GM13977 (cell line): ENCODE measurements at regions not wholly inside any gene's neighbourhood (a gene's known extent, or its start where the extent isn't known, plus 50 kb on each side); places are given as distances from the start of the nearest gene placed in this dataset.

Experiments used
- DNase-seq: peaks from one replicate; pipeline ENCODE4 v3.0.0; 2012; ENCODE audit warnings: low spot score
- in situ Hi-C: fragments of 300-500 bp; cut with MboI; formaldehyde crosslinking; loops from one replicate; pipeline ENCODE4 v1.12.0; 2022; ENCODE audit warnings: low sequenced_read_pairs, low pct_unique_long_range_greater_than_20kb, mixed read lengths, inconsistent platforms; ENCODE audit not compliant: unreplicated experiment
- TF ChIP-seq, protein P1 (sequence below): IDR thresholded peaks from 2 replicates; pipeline ENCODE4 v1.5.1; 2012; ENCODE audit warnings: mild to moderate bottlenecking, control low read depth; ENCODE audit not compliant: insufficient read depth; ENCODE audit errors: extremely low read depth, missing control alignments

GRCh38 chr13:110806636-110807035 is 93.1 kb downstream of the ING1 start:
- DNase-seq: no peak
- in situ Hi-C loops: loop anchor here (25.0 kb wide), 2 partner anchors 194 to 344 kb away; partner anchors contain the start of gene NAXD
- TF ChIP-seq, protein P1, sequence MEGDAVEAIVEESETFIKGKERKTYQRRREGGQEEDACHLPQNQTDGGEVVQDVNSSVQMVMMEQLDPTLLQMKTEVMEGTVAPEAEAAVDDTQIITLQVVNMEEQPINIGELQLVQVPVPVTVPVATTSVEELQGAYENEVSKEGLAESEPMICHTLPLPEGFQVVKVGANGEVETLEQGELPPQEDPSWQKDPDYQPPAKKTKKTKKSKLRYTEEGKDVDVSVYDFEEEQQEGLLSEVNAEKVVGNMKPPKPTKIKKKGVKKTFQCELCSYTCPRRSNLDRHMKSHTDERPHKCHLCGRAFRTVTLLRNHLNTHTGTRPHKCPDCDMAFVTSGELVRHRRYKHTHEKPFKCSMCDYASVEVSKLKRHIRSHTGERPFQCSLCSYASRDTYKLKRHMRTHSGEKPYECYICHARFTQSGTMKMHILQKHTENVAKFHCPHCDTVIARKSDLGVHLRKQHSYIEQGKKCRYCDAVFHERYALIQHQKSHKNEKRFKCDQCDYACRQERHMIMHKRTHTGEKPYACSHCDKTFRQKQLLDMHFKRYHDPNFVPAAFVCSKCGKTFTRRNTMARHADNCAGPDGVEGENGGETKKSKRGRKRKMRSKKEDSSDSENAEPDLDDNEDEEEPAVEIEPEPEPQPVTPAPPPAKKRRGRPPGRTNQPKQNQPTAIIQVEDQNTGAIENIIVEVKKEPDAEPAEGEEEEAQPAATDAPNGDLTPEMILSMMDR: no peak

- in situ Hi-C loops: loop anchor here (25.0 kb wide), 2 partner anchors 195 to 345 kb away; partner anchors contain the start of gene NAXD
- TF ChIP-seq, protein P1: no peak
- DNase-seq: no peak
Observed at GRCh38 chr13:110807546-110807945, 94.0 kb downstream of the ING1 start.

DNA sequence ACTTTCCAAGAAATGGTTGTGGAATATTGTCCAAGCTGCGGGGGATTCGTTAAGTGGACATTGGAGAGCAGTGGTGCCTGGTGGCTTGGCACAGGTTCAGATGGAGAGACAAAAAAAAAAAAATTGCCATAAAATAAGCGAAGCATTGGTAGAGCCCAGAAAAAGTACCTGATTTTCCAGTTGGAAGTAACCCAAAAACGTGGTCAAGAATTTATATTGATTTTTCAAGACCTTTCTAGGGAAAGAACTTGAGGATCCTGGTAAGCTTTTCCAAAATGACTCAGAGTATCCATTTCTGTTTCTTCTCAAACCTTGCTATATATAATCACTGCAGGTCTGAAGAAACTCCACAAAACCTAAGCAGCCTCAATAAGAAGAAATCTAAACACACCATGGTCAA is 94.6 kb downstream of the ING1 start:
- TF ChIP-seq, protein P1: no peak
- in situ Hi-C loops: loop anchor here (25.0 kb wide), 2 partner anchors 196 to 346 kb away; partner anchors contain the start of gene NAXD
- DNase-seq: no peak

- in situ Hi-C loops: loop anchor here (25.0 kb wide), 2 partner anchors 198 to 348 kb away; partner anchors contain the start of gene NAXD
- TF ChIP-seq, protein P1: no peak
- DNase-seq: no peak
Observed at GRCh38 chr13:110809871-110810486, 96.5 kb downstream of the ING1 start.

GRCh38 chr13:110811008-110811720 is 97.7 kb downstream of the ING1 start:
- TF ChIP-seq, protein P1: no peak

DNA sequence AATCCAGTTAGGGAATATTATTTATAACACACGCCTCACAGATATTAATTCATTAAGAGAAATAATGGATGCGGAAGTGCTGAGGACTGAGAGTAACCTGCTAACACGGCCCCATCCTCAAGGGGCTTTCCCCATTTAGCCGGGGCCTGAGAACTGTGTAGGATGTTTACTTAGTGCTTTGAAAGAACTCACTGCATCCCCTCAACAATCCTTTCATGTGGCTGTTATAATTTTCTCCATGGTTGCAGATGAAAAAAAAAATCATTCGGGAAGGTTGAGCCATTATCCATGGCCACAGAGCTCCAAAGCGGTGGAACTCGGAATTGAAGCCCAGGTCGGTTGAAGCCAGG is 98.2 kb downstream of the ING1 start:
- TF ChIP-seq, protein P1: no peak
- in situ Hi-C loops: loop anchor here (25.0 kb wide), 2 partner anchors 199 to 349 kb away; partner anchors contain the start of gene NAXD
- DNase-seq: no peak

More at GRCh38 chr13:110811008-110811720, 97.7 kb downstream of the ING1 start:
- no peak for DNase-seq
- in situ Hi-C loops: loop anchor here (25.0 kb wide), 2 partner anchors 199 to 349 kb away; partner anchors contain the start of gene NAXD
